Mucosa of stomach (tissue), 1 donor: ENCODE measurements at regions not wholly inside any gene's neighbourhood (a gene's known extent, or its start where the extent isn't known, plus 50 kb on each side); places are given as distances from the start of the nearest gene placed in this dataset.
"Not testable (repeated sequence)": the region's sequence is repeated elsewhere in the genome, so short reads cannot be mapped to it uniquely, and the experiment has no call there.

ENCODE experiments used
- H3K27me3 ChIP-seq: one replicate; pipeline ENCODE4 v1.7.0; 2013; ENCODE audit warnings: mild to moderate bottlenecking, low read length; ENCODE audit not compliant: control insufficient read depth, insufficient read depth
- H3K36me3 ChIP-seq: one replicate; pipeline ENCODE4 v1.7.0; 2013; ENCODE audit warnings: low read length; ENCODE audit not compliant: control insufficient read depth, insufficient read depth
- H3K4me1 ChIP-seq: one replicate; pipeline ENCODE4 v1.7.0; 2013; ENCODE audit warnings: mild to moderate bottlenecking, low read length; ENCODE audit not compliant: control insufficient read depth, insufficient read depth
- H3K4me3 ChIP-seq: one replicate; pipeline ENCODE4 v1.7.0; 2013; ENCODE audit warnings: low read length
- H3K9ac ChIP-seq: one replicate; pipeline ENCODE4 v1.7.0; 2013; ENCODE audit warnings: mild to moderate bottlenecking, low read length, moderate library complexity
- H3K9me3 ChIP-seq: one replicate; pipeline ENCODE4 v1.7.0; 2013; ENCODE audit warnings: mild to moderate bottlenecking, low read length, moderate library complexity; ENCODE audit not compliant: control insufficient read depth
- donor health status: Pancreatic carcinoma.

- no peaks in the 10 kb centered on the region for H3K4me1 ChIP-seq
- no peaks in the 10 kb centered on the region for H3K27me3 ChIP-seq
- no peaks in the 10 kb centered on the region for H3K36me3 ChIP-seq
- no peak overlapping the region for H3K4me3 ChIP-seq
- no peaks in the 10 kb centered on the region for H3K9me3 ChIP-seq
- no peak overlapping the region for H3K9ac ChIP-seq
Observed at GRCh38 chr15:36005542-36005941, 459.6 kb upstream of the DPH6 start.

GRCh38 chr15:36007699-36008098 is 461.7 kb upstream of the DPH6 start:
- H3K9ac ChIP-seq, result no peak overlapping the region
- H3K4me1 ChIP-seq, result no peaks in the 10 kb centered on the region
- no peaks in the 10 kb centered on the region for H3K27me3 ChIP-seq

GRCh38 chr15:36008719-36009118 is 462.8 kb upstream of the DPH6 start:
- Histone ChIP-seq H3K4me3 (no peak overlapping the region), H3K4me1 (no peaks in the 10 kb centered on the region), H3K27me3 (no peaks in the 10 kb centered on the region), H3K9me3 (no peaks in the 10 kb centered on the region), H3K9ac (no peak overlapping the region), H3K36me3 (no peaks in the 10 kb centered on the region)

More at GRCh38 chr15:36007699-36008098, 461.7 kb upstream of the DPH6 start:
- H3K36me3 ChIP-seq, result no peaks in the 10 kb centered on the region
- no peaks in the 10 kb centered on the region for H3K9me3 ChIP-seq
- H3K4me3 ChIP-seq, result no peak overlapping the region

GRCh38 chr15:36024031-36024688 is 478.2 kb upstream of the DPH6 start:
- Histone ChIP-seq H3K9ac (no peak overlapping the region), H3K36me3 (no peaks in the 10 kb centered on the region), H3K9me3 (no peaks in the 10 kb centered on the region), H3K4me3 (no peak overlapping the region), H3K4me1 (no peaks in the 10 kb centered on the region), H3K27me3 (no peaks in the 10 kb centered on the region)

GRCh38 chr15:36026627-36027283 is 480.8 kb upstream of the DPH6 start:
- Histone ChIP-seq H3K4me3 (no peak overlapping the region), H3K27me3 (no peaks in the 10 kb centered on the region), H3K9me3 (no peaks in the 10 kb centered on the region), H3K4me1 (no peaks in the 10 kb centered on the region), H3K36me3 (no peaks in the 10 kb centered on the region), H3K9ac (no peak overlapping the region)

GRCh38 chr15:36029606-36030210 is 483.7 kb upstream of the DPH6 start:
- H3K9ac ChIP-seq, result no peak overlapping the region
- no peaks in the 10 kb centered on the region for H3K36me3 ChIP-seq
- H3K4me1 ChIP-seq, result no peaks in the 10 kb centered on the region
- H3K4me3 ChIP-seq, result no peak overlapping the region
- H3K9me3 ChIP-seq, result no peaks in the 10 kb centered on the region
- H3K27me3 ChIP-seq, result no peaks in the 10 kb centered on the region

- H3K36me3 ChIP-seq, result no peaks in the 10 kb centered on the region
- no peaks in the 10 kb centered on the region for H3K27me3 ChIP-seq
- H3K4me3 ChIP-seq, result no peak overlapping the region
- no peak overlapping the region for H3K9ac ChIP-seq
- no peaks in the 10 kb centered on the region for H3K9me3 ChIP-seq
- H3K4me1 ChIP-seq, result no peaks in the 10 kb centered on the region
Observed at GRCh38 chr15:36039996-36040572, 494.1 kb upstream of the DPH6 start.

- not testable (repeated sequence) for H3K9ac ChIP-seq
Observed at GRCh38 chr15:36047018-36047716, 501.2 kb upstream of the DPH6 start.

GRCh38 chr15:36050899-36051298 is 504.9 kb upstream of the DPH6 start:
- Histone ChIP-seq H3K9ac (no peak overlapping the region), H3K9me3 (no peaks in the 10 kb centered on the region), H3K4me1 (no peaks in the 10 kb centered on the region), H3K4me3 (no peak overlapping the region), H3K36me3 (no peaks in the 10 kb centered on the region), H3K27me3 (no peaks in the 10 kb centered on the region)

More at GRCh38 chr15:36047018-36047716, 501.2 kb upstream of the DPH6 start:
- not testable (repeated sequence) for H3K36me3 ChIP-seq, H3K9me3 ChIP-seq, H3K27me3 ChIP-seq, H3K4me3 ChIP-seq, H3K4me1 ChIP-seq

- not testable (repeated sequence) for H3K9me3 ChIP-seq, H3K4me1 ChIP-seq, H3K27me3 ChIP-seq, H3K4me3 ChIP-seq, H3K36me3 ChIP-seq, H3K9ac ChIP-seq
Observed at GRCh38 chr15:36052641-36053040, 506.7 kb upstream of the DPH6 start.

- no peaks in the 10 kb centered on the region for H3K36me3 ChIP-seq
- no peaks in the 10 kb centered on the region for H3K9me3 ChIP-seq
- H3K9ac ChIP-seq, result no peak overlapping the region
- no peak overlapping the region for H3K4me3 ChIP-seq
- no peaks in the 10 kb centered on the region for H3K27me3 ChIP-seq
- H3K4me1 ChIP-seq, result no peaks in the 10 kb centered on the region
Observed at GRCh38 chr15:36053746-36054145, 507.8 kb upstream of the DPH6 start.

- Histone ChIP-seq H3K9me3 (no peaks in the 10 kb centered on the region), H3K36me3 (no peaks in the 10 kb centered on the region), H3K27me3 (no peaks in the 10 kb centered on the region), H3K9ac (no peak overlapping the region), H3K4me1 (no peaks in the 10 kb centered on the region), H3K4me3 (no peak overlapping the region)
Observed at GRCh38 chr15:36059596-36059995, 513.6 kb upstream of the DPH6 start.
